ENCODE measurements at regions not wholly inside any gene's neighbourhood (a gene's known extent, or its start where the extent isn't known, plus 50 kb on each side); places are given as distances from the start of the nearest gene placed in this dataset.

DNA sequence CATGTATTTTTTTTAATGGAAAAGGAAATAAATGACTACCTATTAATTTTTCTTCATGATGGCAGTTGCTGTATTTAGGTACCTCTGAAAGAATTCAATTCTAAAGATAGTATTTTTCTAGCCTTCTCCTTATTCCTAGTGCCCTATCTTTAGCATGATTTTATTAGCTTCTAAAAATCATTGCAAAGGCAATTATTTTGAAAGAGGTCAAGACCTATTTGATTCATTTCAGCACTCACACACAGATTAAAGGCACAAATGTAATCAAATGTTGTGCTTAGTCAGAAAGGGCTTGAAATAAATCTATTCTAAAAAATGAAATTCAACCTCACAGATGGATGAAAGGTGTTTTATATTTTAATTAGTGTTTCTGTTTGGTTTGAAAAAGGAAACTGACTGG, 74.8 kb upstream of the POF1B start:
- no peak overlapping the region for H3K27ac ChIP-seq (ENCODE audit: low read depth in 1 of 2, low read length in 2 of 2)
- no peaks in the 10 kb centered on the region for H3K27me3 ChIP-seq (ENCODE audit: control insufficient read depth in 4 of 4, insufficient read depth in 4 of 4, low read length in 3 of 4)
- no peaks in the 10 kb centered on the region for H3K4me1 ChIP-seq (ENCODE audit: control insufficient read depth in 4 of 4, insufficient read depth in 4 of 4, low read length in 3 of 4)
- TF ChIP-seq NR2F2 (IDR thresholded peaks at IDR 0.05) = no peak
- TF ChIP-seq RAD21 (IDR thresholded peaks at IDR 0.05) = no peak
- no peak for TF ChIP-seq TAF1 (conservative IDR thresholded peaks at IDR 0.05)
- TF ChIP-seq GABPA (IDR thresholded peaks at IDR 0.05 in 1 of 2, conservative IDR thresholded peaks at IDR 0.05 in 1 of 2) = no peak
- TF ChIP-seq, protein P1, sequence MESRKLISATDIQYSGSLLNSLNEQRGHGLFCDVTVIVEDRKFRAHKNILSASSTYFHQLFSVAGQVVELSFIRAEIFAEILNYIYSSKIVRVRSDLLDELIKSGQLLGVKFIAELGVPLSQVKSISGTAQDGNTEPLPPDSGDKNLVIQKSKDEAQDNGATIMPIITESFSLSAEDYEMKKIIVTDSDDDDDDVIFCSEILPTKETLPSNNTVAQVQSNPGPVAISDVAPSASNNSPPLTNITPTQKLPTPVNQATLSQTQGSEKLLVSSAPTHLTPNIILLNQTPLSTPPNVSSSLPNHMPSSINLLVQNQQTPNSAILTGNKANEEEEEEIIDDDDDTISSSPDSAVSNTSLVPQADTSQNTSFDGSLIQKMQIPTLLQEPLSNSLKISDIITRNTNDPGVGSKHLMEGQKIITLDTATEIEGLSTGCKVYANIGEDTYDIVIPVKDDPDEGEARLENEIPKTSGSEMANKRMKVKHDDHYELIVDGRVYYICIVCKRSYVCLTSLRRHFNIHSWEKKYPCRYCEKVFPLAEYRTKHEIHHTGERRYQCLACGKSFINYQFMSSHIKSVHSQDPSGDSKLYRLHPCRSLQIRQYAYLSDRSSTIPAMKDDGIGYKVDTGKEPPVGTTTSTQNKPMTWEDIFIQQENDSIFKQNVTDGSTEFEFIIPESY (IDR thresholded peaks at IDR 0.05) = no peak
- TF ChIP-seq FOXA1 (IDR thresholded peaks at IDR 0.05) = no peak
- TF ChIP-seq, protein P2, sequence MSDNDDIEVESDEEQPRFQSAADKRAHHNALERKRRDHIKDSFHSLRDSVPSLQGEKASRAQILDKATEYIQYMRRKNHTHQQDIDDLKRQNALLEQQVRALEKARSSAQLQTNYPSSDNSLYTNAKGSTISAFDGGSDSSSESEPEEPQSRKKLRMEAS (IDR thresholded peaks at IDR 0.05) = no peak
- TF ChIP-seq, protein P3, sequence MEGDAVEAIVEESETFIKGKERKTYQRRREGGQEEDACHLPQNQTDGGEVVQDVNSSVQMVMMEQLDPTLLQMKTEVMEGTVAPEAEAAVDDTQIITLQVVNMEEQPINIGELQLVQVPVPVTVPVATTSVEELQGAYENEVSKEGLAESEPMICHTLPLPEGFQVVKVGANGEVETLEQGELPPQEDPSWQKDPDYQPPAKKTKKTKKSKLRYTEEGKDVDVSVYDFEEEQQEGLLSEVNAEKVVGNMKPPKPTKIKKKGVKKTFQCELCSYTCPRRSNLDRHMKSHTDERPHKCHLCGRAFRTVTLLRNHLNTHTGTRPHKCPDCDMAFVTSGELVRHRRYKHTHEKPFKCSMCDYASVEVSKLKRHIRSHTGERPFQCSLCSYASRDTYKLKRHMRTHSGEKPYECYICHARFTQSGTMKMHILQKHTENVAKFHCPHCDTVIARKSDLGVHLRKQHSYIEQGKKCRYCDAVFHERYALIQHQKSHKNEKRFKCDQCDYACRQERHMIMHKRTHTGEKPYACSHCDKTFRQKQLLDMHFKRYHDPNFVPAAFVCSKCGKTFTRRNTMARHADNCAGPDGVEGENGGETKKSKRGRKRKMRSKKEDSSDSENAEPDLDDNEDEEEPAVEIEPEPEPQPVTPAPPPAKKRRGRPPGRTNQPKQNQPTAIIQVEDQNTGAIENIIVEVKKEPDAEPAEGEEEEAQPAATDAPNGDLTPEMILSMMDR (IDR thresholded peaks at IDR 0.05; ENCODE audit: low read depth, low read length, missing input control) = no peak
- no peak for TF ChIP-seq EGR1 (IDR thresholded peaks at IDR 0.05; ENCODE audit: low read depth in 2 of 2)
- TF ChIP-seq YY1 (IDR thresholded peaks at IDR 0.05) = no peak
- TF ChIP-seq, protein P4, sequence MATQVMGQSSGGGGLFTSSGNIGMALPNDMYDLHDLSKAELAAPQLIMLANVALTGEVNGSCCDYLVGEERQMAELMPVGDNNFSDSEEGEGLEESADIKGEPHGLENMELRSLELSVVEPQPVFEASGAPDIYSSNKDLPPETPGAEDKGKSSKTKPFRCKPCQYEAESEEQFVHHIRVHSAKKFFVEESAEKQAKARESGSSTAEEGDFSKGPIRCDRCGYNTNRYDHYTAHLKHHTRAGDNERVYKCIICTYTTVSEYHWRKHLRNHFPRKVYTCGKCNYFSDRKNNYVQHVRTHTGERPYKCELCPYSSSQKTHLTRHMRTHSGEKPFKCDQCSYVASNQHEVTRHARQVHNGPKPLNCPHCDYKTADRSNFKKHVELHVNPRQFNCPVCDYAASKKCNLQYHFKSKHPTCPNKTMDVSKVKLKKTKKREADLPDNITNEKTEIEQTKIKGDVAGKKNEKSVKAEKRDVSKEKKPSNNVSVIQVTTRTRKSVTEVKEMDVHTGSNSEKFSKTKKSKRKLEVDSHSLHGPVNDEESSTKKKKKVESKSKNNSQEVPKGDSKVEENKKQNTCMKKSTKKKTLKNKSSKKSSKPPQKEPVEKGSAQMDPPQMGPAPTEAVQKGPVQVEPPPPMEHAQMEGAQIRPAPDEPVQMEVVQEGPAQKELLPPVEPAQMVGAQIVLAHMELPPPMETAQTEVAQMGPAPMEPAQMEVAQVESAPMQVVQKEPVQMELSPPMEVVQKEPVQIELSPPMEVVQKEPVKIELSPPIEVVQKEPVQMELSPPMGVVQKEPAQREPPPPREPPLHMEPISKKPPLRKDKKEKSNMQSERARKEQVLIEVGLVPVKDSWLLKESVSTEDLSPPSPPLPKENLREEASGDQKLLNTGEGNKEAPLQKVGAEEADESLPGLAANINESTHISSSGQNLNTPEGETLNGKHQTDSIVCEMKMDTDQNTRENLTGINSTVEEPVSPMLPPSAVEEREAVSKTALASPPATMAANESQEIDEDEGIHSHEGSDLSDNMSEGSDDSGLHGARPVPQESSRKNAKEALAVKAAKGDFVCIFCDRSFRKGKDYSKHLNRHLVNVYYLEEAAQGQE (IDR thresholded peaks at IDR 0.05) = no peak
- no peak for TF ChIP-seq HNF4G (IDR thresholded peaks at IDR 0.05)
- TF ChIP-seq, protein P5, sequence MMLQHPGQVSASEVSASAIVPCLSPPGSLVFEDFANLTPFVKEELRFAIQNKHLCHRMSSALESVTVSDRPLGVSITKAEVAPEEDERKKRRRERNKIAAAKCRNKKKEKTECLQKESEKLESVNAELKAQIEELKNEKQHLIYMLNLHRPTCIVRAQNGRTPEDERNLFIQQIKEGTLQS (IDR thresholded peaks at IDR 0.05) = no peak
- no peaks in the 10 kb centered on the region for H3K36me3 ChIP-seq (ENCODE audit: control insufficient read depth in 4 of 4, insufficient read depth in 3 of 4, low read depth in 1 of 4, low read length in 3 of 4)
- no peak overlapping the region for H3K4me3 ChIP-seq (ENCODE audit: low read depth in 1 of 3, low read length in 3 of 3)
- H3K9ac ChIP-seq (ENCODE audit: low read depth in 1 of 2, low read length in 2 of 2) = no peak overlapping the region
- H3K9me3 ChIP-seq (ENCODE audit: control insufficient read depth in 4 of 4, low read length in 3 of 4) = no peaks in the 10 kb centered on the region
- DNase-seq (ENCODE audit: low spot score) = no peak

DNA sequence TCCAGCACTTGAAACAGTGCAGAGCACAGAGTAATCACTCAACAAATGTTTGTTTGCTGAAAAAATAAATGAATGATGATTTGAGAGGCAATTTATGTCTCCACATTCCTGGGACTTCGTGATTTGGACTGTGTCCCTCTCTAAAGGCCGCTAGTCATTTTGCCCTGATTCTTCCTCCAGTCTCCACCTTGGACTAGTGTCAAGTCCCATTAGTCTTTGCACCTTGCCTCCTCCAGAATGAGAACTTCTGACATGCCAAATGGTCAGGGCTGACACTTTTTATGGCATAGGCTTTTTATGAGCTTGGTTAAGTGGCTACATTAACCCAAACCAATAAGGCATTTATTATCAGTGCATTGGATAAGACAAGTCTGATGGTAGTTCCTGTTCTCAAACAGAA, 65.1 kb upstream of the POF1B start:
- H3K36me3 ChIP-seq (ENCODE audit: control insufficient read depth in 4 of 4, insufficient read depth in 3 of 4, low read depth in 1 of 4, low read length in 3 of 4) = no peaks in the 10 kb centered on the region
- no peak overlapping the region for H3K9ac ChIP-seq (ENCODE audit: low read depth in 1 of 2, low read length in 2 of 2)
- H3K27me3 ChIP-seq (ENCODE audit: control insufficient read depth in 4 of 4, insufficient read depth in 4 of 4, low read length in 3 of 4) = no peaks in the 10 kb centered on the region
- no peaks in the 10 kb centered on the region for H3K4me1 ChIP-seq (ENCODE audit: control insufficient read depth in 4 of 4, insufficient read depth in 4 of 4, low read length in 3 of 4)
- no peak overlapping the region for H3K4me3 ChIP-seq (ENCODE audit: low read depth in 1 of 3, low read length in 3 of 3)
- peaks cover 0 to 4% (median 0%) of the 10 kb centered on the region in 4 donors for H3K9me3 ChIP-seq (ENCODE audit: control insufficient read depth in 4 of 4, low read length in 3 of 4)
- 62% methylated on average over 2 of the region's 2 CpGs for WGBS
- DNase-seq (ENCODE audit: low spot score) = no peak
- no peak overlapping the region for H3K27ac ChIP-seq (ENCODE audit: low read depth in 1 of 2, low read length in 2 of 2)
- TF ChIP-seq RXRA (IDR thresholded peaks at IDR 0.05) = no peak
- TF ChIP-seq HNF4A (conservative IDR thresholded peaks at IDR 0.05) = no peak
- no peak for TF ChIP-seq JUND (IDR thresholded peaks at IDR 0.05)
- no peak for TF ChIP-seq FOXA1 (IDR thresholded peaks at IDR 0.05)
- no peak for TF ChIP-seq SP1 (IDR thresholded peaks at IDR 0.05)
- TF ChIP-seq TAF1 (conservative IDR thresholded peaks at IDR 0.05) = no peak
- TF ChIP-seq, protein P3 (IDR thresholded peaks at IDR 0.05; ENCODE audit: low read depth, low read length, missing input control) = no peak
- TF ChIP-seq, protein P5 (IDR thresholded peaks at IDR 0.05) = no peak
- TF ChIP-seq EGR1 (IDR thresholded peaks at IDR 0.05; ENCODE audit: low read depth in 2 of 2) = no peak
- TF ChIP-seq YY1 (IDR thresholded peaks at IDR 0.05) = no peak
- no peak for TF ChIP-seq FOXA2 (IDR thresholded peaks at IDR 0.05)
- TF ChIP-seq, protein P1 (IDR thresholded peaks at IDR 0.05) = no peak

All from liver (tissue), 8 donors.